OCI-LY1 (cell line): ENCODE measurements at regions not wholly inside any gene's neighbourhood (a gene's known extent, or its start where the extent isn't known, plus 50 kb on each side); places are given as distances from the start of the nearest gene placed in this dataset.

Experiments
- H2AFZ ChIP-seq: fragments of 200-600 bp; sonication (generic), shearing (Covaris generic); 2 replicates; pipeline ENCODE4 v1.6.0; 2014; ENCODE audit warnings: antibody characterized with exemption, mild to moderate bottlenecking, low read length
- H3F3A ChIP-seq: fragments of 200-600 bp; sonication (generic), shearing (Covaris generic); 2 replicates; pipeline ENCODE4 v1.6.0; 2014; ENCODE audit warnings: mild to moderate bottlenecking, antibody characterized with exemption, low read length, moderate library complexity; ENCODE audit not compliant: insufficient read depth
- H3K27ac ChIP-seq: fragments of 200-600 bp; sonication (generic); 2 replicates; pipeline ENCODE4 v1.5.1; 2014; ENCODE audit warnings: low read length, mixed run types, mild to moderate bottlenecking, low read depth; ENCODE audit not compliant: poor library complexity, severe bottlenecking
- H3K27me3 ChIP-seq: fragments of 200-600 bp; sonication (generic); 2 replicates; pipeline ENCODE4 v1.6.0; 2014; ENCODE audit warnings: antibody characterized with exemption, mild to moderate bottlenecking, low read length, moderate library complexity; ENCODE audit not compliant: insufficient read depth
- H3K36me3 ChIP-seq: fragments of 200-600 bp; sonication (generic); 2 replicates; pipeline ENCODE4 v1.6.1; 2014; ENCODE audit warnings: mild to moderate bottlenecking, antibody characterized with exemption, low read length, moderate library complexity, mixed read lengths; ENCODE audit not compliant: insufficient read depth
- H3K4me1 ChIP-seq: fragments of 200-600 bp; sonication (generic); 2 replicates; pipeline ENCODE4 v1.5.1; 2014; ENCODE audit warnings: mild to moderate bottlenecking, low read length, moderate library complexity; ENCODE audit not compliant: insufficient read depth, severe bottlenecking
- H3K4me2 ChIP-seq: fragments of 200-600 bp; sonication (generic), shearing (Covaris generic); 2 replicates; pipeline ENCODE4 v1.6.1; 2014; ENCODE audit warnings: low read length
- H3K4me3 ChIP-seq: fragments of 200-600 bp; sonication (generic); 2 replicates; pipeline ENCODE4 v1.5.1; 2014; ENCODE audit warnings: low read length, low read depth, mild to moderate bottlenecking, mixed read lengths; ENCODE audit not compliant: poor library complexity, severe bottlenecking
- H3K79me2 ChIP-seq: fragments of 200-600 bp; shearing (Covaris generic); 2 replicates; pipeline ENCODE4 v1.6.1; 2016; ENCODE audit warnings: mixed run types, low read length, mixed read lengths; ENCODE audit not compliant: insufficient read depth
- H3K9ac ChIP-seq: fragments of 200-600 bp; sonication (generic), shearing (Covaris generic); 2 replicates; pipeline ENCODE4 v1.6.1; 2014; ENCODE audit warnings: mild to moderate bottlenecking, low read length, mixed read lengths
- H3K9me2 ChIP-seq: fragments of 200-600 bp; sonication (generic), shearing (Covaris generic); 2 replicates; pipeline ENCODE4 v1.6.1; 2014; ENCODE audit warnings: low read depth, mild to moderate bottlenecking, low read length, mixed read lengths
- H3K9me3 ChIP-seq: fragments of 200-600 bp; shearing (Covaris generic); 2 replicates; pipeline ENCODE4 v1.6.1; 2014; ENCODE audit warnings: low read length, mixed read lengths
- H4K20me1 ChIP-seq: fragments of 200-600 bp; sonication (generic), shearing (Covaris generic); 2 replicates; pipeline ENCODE4 v1.6.0; 2016; ENCODE audit warnings: mild to moderate bottlenecking, low read length; ENCODE audit not compliant: insufficient read depth
- EZH2 ChIP-seq: fragments of 200-600 bp; sonication (generic), shearing (Covaris generic); IDR thresholded peaks from 2 replicates; pipeline ENCODE4 v1.8.0; 2017; ENCODE audit warnings: borderline replicate concordance, mixed run types, mild to moderate bottlenecking, antibody characterized with exemption, low read length, moderate library complexity, mixed read lengths
- TF ChIP-seq, protein P1 (sequence below): fragments of 200-600 bp; sonication (generic), shearing (Covaris generic); IDR thresholded peaks from 2 replicates; pipeline ENCODE4 v1.5.1; 2017; ENCODE audit warnings: mild to moderate bottlenecking, antibody characterized with exemption, low read length, moderate library complexity, mixed read lengths

DNA sequence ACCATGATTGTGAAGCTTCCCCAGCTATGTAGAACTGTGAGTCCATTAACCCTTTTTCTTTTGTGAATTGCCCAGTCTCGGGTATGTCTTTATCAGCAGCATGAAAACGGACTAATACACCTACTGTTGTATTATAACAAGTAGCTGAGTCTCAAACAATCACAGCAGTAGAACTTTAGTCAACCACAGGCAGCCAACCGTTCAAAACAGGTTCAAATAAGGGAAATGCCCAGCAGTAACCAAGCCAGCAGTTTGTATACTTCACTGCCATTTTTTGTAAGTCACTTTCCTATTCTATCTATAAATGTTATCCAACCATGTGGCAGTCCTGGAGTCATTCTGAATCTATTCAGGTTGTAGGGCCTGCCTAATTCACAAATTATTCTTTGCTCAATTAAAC lies 1560.6 kb upstream of the SLC39A10 start:
- TF ChIP-seq EZH2: no peak
- TF ChIP-seq, protein P1, sequence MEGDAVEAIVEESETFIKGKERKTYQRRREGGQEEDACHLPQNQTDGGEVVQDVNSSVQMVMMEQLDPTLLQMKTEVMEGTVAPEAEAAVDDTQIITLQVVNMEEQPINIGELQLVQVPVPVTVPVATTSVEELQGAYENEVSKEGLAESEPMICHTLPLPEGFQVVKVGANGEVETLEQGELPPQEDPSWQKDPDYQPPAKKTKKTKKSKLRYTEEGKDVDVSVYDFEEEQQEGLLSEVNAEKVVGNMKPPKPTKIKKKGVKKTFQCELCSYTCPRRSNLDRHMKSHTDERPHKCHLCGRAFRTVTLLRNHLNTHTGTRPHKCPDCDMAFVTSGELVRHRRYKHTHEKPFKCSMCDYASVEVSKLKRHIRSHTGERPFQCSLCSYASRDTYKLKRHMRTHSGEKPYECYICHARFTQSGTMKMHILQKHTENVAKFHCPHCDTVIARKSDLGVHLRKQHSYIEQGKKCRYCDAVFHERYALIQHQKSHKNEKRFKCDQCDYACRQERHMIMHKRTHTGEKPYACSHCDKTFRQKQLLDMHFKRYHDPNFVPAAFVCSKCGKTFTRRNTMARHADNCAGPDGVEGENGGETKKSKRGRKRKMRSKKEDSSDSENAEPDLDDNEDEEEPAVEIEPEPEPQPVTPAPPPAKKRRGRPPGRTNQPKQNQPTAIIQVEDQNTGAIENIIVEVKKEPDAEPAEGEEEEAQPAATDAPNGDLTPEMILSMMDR: no peak
- H3K36me3 ChIP-seq: no peaks in the 10 kb centered on the region
- no peak overlapping the region for H2AFZ ChIP-seq
- no peaks in the 10 kb centered on the region for H3K9me3 ChIP-seq
- H3K4me1 ChIP-seq: no peaks in the 10 kb centered on the region
- H3K27ac ChIP-seq: no peak overlapping the region
- no peaks in the 10 kb centered on the region for H3K27me3 ChIP-seq
- no peaks in the 10 kb centered on the region for H3K9me2 ChIP-seq
- no peaks in the 10 kb centered on the region for H4K20me1 ChIP-seq
- H3F3A ChIP-seq: no peaks in the 10 kb centered on the region
- no peak overlapping the region for H3K9ac ChIP-seq
- no peak overlapping the region for H3K4me2 ChIP-seq
- H3K79me2 ChIP-seq: no peaks in the 10 kb centered on the region
- H3K4me3 ChIP-seq: no peak overlapping the region

- Histone ChIP-seq H3F3A (no peaks in the 10 kb centered on the region), H3K27ac (no peak overlapping the region)
- TF ChIP-seq EZH2: no peak
- TF ChIP-seq, protein P1: no peak
These were observed 1561.7 kb upstream of the SLC39A10 start for GRCh38 chr2:194095359-194095758.

DNA sequence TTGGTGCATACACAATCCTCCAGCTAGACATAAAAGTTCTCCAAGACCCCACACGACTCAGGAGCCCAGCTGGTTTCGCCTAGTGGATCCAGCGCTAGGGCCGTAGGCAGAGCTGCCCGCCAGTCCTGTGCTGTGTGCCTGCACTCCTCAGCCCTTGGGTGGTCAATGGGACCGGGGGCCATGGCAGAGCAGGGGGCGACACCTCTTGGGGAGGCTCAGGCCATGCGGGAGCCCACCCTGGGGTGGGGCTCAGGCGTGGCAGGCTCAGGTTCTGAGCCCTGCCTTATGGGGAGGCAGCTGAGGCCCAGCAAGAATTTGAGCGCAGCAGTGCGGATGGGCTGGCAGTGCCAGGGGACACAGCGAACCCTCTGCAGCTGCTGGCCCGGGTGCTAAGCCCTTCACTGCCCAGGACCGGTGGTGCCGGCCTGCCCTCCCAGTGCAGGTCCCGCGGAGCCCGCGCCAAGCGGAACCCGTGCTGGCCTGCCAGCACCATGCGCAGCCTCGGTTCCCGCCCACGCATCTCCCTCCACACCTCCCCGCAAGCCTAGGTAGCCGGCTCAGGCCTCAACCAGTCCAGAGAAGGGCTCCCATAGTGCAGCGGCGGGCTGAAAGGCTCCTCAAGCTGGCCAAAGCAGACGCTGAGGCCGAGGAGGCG lies 1566.6 kb upstream of the SLC39A10 start:
- TF ChIP-seq, protein P1: no peak
- no peak for TF ChIP-seq EZH2
- no peaks in the 10 kb centered on the region for H4K20me1 ChIP-seq

More at GRCh38 chr2:194095359-194095758, 1561.7 kb upstream of the SLC39A10 start:
- Histone ChIP-seq H3K9me2 (no peaks in the 10 kb centered on the region), H3K36me3 (no peaks in the 10 kb centered on the region), H3K4me3 (no peak overlapping the region), H3K9ac (no peak overlapping the region), H3K9me3 (no peaks in the 10 kb centered on the region), H3K79me2 (no peaks in the 10 kb centered on the region), H2AFZ (no peak overlapping the region), H3K4me2 (no peak overlapping the region), H4K20me1 (no peaks in the 10 kb centered on the region), H3K27me3 (no peaks in the 10 kb centered on the region), H3K4me1 (no peaks in the 10 kb centered on the region)

More for the DNA sequence above, 1566.6 kb upstream of the SLC39A10 start:
- Histone ChIP-seq H3K27me3 (no peaks in the 10 kb centered on the region), H3K4me3 (no peak overlapping the region), H2AFZ (no peak overlapping the region), H3K36me3 (no peaks in the 10 kb centered on the region), H3K9me3 (no peaks in the 10 kb centered on the region), H3F3A (no peaks in the 10 kb centered on the region), H3K4me1 (no peaks in the 10 kb centered on the region), H3K4me2 (no peak overlapping the region), H3K9me2 (no peaks in the 10 kb centered on the region), H3K79me2 (no peaks in the 10 kb centered on the region), H3K27ac (no peak overlapping the region), H3K9ac (no peak overlapping the region)
